ENCODE measurements at regions not wholly inside any gene's neighbourhood (a gene's known extent, or its start where the extent isn't known, plus 50 kb on each side); places are given as distances from the start of the nearest gene placed in this dataset.

- TF ChIP-seq ETV6 (conservative IDR thresholded peaks at IDR 0.05 in 1 of 2, IDR thresholded peaks at IDR 0.05 in 1 of 2; ENCODE audit: borderline replicate concordance in 1 of 2, low read depth in 1 of 2) (no peak), EZH2 (IDR thresholded peaks at IDR 0.05; ENCODE audit: borderline replicate concordance, control insufficient read depth, low read depth, low read length) (no peak)
These were observed 1099.7 kb downstream of the DIAPH3 start for GRCh38 chr13:59064042-59064441.
